ENCODE measurements at regions not wholly inside any gene's neighbourhood (a gene's known extent, or its start where the extent isn't known, plus 50 kb on each side); places are given as distances from the start of the nearest gene placed in this dataset.

- ATAC-seq (ENCODE audit: low FRiP score in 2 of 2) = no peak
Observed at GRCh38 chr3:72015463-72015862, 230.5 kb upstream of the PROK2 start.

GRCh38 chr3:72013084-72013483 is 228.1 kb upstream of the PROK2 start:
- DNase-seq (no peak), ATAC-seq (ENCODE audit: low FRiP score in 2 of 2) (no peak)
- 71 to 79% methylated on average over 5 of the region's 5 CpGs for WGBS, 2 donors

More at GRCh38 chr3:72015463-72015862, 230.5 kb upstream of the PROK2 start:
- Histone ChIP-seq H3K9me3 (no peaks in the 10 kb centered on the region), H3K4me3 (no peak overlapping the region), H3K36me3 (no peaks in the 10 kb centered on the region), H3K27me3 (no peaks in the 10 kb centered on the region), H3K27ac (no peak overlapping the region), H3K4me1 (no peaks in the 10 kb centered on the region)
- WGBS, 2 donors = 91 to 95% methylated on average over 6 of the region's 6 CpGs
- DNase-seq = no peak
- TF ChIP-seq POLR2AphosphoS5 (IDR thresholded peaks at IDR 0.05) (no peak), POLR2A (IDR thresholded peaks at IDR 0.05) (no peak), EP300 (IDR thresholded peaks at IDR 0.05) (no peak)
- TF ChIP-seq, protein P1, sequence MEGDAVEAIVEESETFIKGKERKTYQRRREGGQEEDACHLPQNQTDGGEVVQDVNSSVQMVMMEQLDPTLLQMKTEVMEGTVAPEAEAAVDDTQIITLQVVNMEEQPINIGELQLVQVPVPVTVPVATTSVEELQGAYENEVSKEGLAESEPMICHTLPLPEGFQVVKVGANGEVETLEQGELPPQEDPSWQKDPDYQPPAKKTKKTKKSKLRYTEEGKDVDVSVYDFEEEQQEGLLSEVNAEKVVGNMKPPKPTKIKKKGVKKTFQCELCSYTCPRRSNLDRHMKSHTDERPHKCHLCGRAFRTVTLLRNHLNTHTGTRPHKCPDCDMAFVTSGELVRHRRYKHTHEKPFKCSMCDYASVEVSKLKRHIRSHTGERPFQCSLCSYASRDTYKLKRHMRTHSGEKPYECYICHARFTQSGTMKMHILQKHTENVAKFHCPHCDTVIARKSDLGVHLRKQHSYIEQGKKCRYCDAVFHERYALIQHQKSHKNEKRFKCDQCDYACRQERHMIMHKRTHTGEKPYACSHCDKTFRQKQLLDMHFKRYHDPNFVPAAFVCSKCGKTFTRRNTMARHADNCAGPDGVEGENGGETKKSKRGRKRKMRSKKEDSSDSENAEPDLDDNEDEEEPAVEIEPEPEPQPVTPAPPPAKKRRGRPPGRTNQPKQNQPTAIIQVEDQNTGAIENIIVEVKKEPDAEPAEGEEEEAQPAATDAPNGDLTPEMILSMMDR (IDR thresholded peaks at IDR 0.05) = no peak

GRCh38 chr3:72012363-72012762 is 227.4 kb upstream of the PROK2 start:
- ATAC-seq (ENCODE audit: low FRiP score in 2 of 2) = no peak
- Histone ChIP-seq H3K36me3 (no peaks in the 10 kb centered on the region), H3K4me3 (no peak overlapping the region), H3K4me1 (no peaks in the 10 kb centered on the region), H3K27ac (no peak overlapping the region), H3K9me3 (no peaks in the 10 kb centered on the region), H3K27me3 (no peaks in the 10 kb centered on the region)
- whole genome bisulfite sequencing, 2 donors = 90 to 91% methylated on average over 5 of the region's 5 CpGs
- no peak for DNase-seq
- TF ChIP-seq POLR2A (IDR thresholded peaks at IDR 0.05) = no peak
- TF ChIP-seq EP300 (IDR thresholded peaks at IDR 0.05) = no peak
- TF ChIP-seq, protein P1 (IDR thresholded peaks at IDR 0.05) = no peak
- no peak for TF ChIP-seq POLR2AphosphoS5 (IDR thresholded peaks at IDR 0.05)

More at GRCh38 chr3:72013084-72013483, 228.1 kb upstream of the PROK2 start:
- no peaks in the 10 kb centered on the region for H3K27me3 ChIP-seq
- no peaks in the 10 kb centered on the region for H3K36me3 ChIP-seq
- no peak overlapping the region for H3K27ac ChIP-seq
- no peaks in the 10 kb centered on the region for H3K4me1 ChIP-seq
- TF ChIP-seq POLR2A (IDR thresholded peaks at IDR 0.05) (no peak), POLR2AphosphoS5 (IDR thresholded peaks at IDR 0.05) (no peak), EP300 (IDR thresholded peaks at IDR 0.05) (no peak)
- TF ChIP-seq, protein P1 (IDR thresholded peaks at IDR 0.05) = no peak
- H3K4me3 ChIP-seq = no peak overlapping the region
- H3K9me3 ChIP-seq = no peaks in the 10 kb centered on the region

DNA sequence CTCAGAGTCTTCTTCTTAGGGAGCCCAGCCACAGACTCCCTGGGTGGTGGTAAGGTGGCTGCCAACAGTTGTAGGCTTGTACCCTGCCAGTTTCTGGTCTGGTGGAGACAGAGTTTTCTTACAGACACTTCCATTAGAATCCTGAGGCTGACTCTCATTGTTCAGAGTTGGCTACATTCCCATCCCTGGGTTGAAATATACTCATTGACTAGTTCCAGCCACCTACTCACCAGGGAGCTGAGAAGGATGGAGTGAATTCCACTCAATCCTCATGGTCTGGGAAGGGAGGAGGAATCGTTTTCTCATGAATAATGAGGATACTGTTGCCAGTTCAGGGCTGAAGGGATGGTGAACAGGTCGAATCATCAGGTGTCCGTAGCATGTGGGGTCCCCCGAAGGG is 226.5 kb upstream of the PROK2 start:
- Histone ChIP-seq H3K27me3 (no peaks in the 10 kb centered on the region), H3K4me3 (no peak overlapping the region), H3K4me1 (no peaks in the 10 kb centered on the region), H3K27ac (no peak overlapping the region), H3K9me3 (no peaks in the 10 kb centered on the region), H3K36me3 (no peaks in the 10 kb centered on the region)
- DNase-seq = no peak
- no peak for ATAC-seq (ENCODE audit: low FRiP score in 2 of 2)
- TF ChIP-seq EP300 (IDR thresholded peaks at IDR 0.05) (no peak), POLR2AphosphoS5 (IDR thresholded peaks at IDR 0.05) (no peak), POLR2A (IDR thresholded peaks at IDR 0.05) (no peak)
- TF ChIP-seq, protein P1 (IDR thresholded peaks at IDR 0.05) = no peak
- WGBS, 2 donors = 91 to 97% methylated on average over 4 of the region's 4 CpGs

GRCh38 chr3:72009851-72010443 is 225.0 kb upstream of the PROK2 start:
- TF ChIP-seq, protein P1 (IDR thresholded peaks at IDR 0.05) = no peak
- TF ChIP-seq EP300 (IDR thresholded peaks at IDR 0.05) (no peak), POLR2A (IDR thresholded peaks at IDR 0.05) (no peak), POLR2AphosphoS5 (IDR thresholded peaks at IDR 0.05) (no peak)
- 67 to 80% methylated on average over 8 of the region's 8 CpGs for WGBS, 2 donors
- H3K27ac ChIP-seq = no peak overlapping the region
- no peaks in the 10 kb centered on the region for H3K4me1 ChIP-seq
- DNase-seq (peak in 1 of 2 donors; percentile 25), ATAC-seq (ENCODE audit: low FRiP score in 2 of 2) (peak in 1 of 2 donors; percentile 77)
- no peak overlapping the region for H3K4me3 ChIP-seq
- no peaks in the 10 kb centered on the region for H3K27me3 ChIP-seq
- no peaks in the 10 kb centered on the region for H3K36me3 ChIP-seq
- H3K9me3 ChIP-seq = no peaks in the 10 kb centered on the region
